ENCODE measurements at regions not wholly inside any gene's neighbourhood (a gene's known extent, or its start where the extent isn't known, plus 50 kb on each side); places are given as distances from the start of the nearest gene placed in this dataset.
"Not testable (repeated sequence)": the region's sequence is repeated elsewhere in the genome, so short reads cannot be mapped to it uniquely, and the experiment has no call there.

DNA sequence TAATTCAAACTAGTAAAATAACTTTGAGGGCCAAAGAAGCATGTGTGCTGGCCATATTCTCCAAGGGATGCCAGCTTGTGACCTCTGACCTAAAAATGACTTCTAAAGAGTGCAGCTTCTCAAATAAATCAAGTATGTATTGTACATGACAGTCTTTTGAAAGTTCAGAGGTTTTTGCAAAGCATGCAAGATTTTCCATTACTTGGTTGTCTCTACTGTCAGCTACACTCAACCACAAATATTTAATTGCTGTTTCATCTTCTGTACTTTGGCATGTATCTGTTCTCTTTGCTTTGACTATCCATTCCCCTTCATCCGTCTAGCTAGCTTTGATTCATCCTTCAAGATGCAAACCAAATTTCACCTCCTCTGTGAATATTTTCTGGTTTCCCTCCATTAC is 121.9 kb upstream of the HS3ST2 start:
- DNase-seq = no peak
- in situ Hi-C loops (cut with HindIII; ENCODE audit: low pct_ligation_motif_present, low pct_unique_long_range_greater_than_20kb, low sequenced_read_pairs) = no loop called here

- in situ Hi-C loops (cut with HindIII; ENCODE audit: low pct_ligation_motif_present, low pct_unique_long_range_greater_than_20kb, low sequenced_read_pairs) = no loop called here
- no peak for DNase-seq
Measured at GRCh38 chr16:22692916-22693637, 120.9 kb upstream of the HS3ST2 start.

GRCh38 chr16:22693638-22694340 is 120.2 kb upstream of the HS3ST2 start:
- no peak for DNase-seq
- in situ Hi-C loops (cut with HindIII; ENCODE audit: low pct_ligation_motif_present, low pct_unique_long_range_greater_than_20kb, low sequenced_read_pairs) = no loop called here

- in situ Hi-C loops (cut with HindIII; ENCODE audit: low pct_ligation_motif_present, low pct_unique_long_range_greater_than_20kb, low sequenced_read_pairs) = no loop called here
- no peak for DNase-seq
Measured at GRCh38 chr16:22694887-22695382, 119.0 kb upstream of the HS3ST2 start.

DNA sequence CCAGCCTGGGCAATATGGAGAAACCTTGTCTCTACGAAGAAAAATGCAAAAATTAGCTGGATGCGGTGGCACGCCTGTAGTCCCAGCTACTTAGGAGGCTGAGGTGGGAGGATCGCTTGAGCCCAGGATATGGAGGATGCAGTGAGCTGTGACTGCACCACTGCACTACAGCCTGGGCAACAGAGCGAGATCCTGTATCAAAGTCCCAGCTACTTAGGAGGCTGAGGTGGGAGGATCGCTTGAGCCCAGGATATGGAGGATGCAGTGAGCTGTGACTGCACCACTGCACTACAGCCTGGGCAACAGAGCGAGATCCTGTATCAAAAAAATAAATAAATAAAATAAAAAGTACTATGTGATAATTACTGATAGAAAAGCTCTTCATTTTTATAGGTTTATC is 118.2 kb upstream of the HS3ST2 start:
- in situ Hi-C loops (cut with HindIII; ENCODE audit: low pct_ligation_motif_present, low pct_unique_long_range_greater_than_20kb, low sequenced_read_pairs); DNase-seq: not testable (repeated sequence)

GRCh38 chr16:22699356-22699755 is 114.6 kb upstream of the HS3ST2 start:
- no peak for DNase-seq
- in situ Hi-C loops (cut with HindIII; ENCODE audit: low pct_ligation_motif_present, low pct_unique_long_range_greater_than_20kb, low sequenced_read_pairs) = no loop called here

DNA sequence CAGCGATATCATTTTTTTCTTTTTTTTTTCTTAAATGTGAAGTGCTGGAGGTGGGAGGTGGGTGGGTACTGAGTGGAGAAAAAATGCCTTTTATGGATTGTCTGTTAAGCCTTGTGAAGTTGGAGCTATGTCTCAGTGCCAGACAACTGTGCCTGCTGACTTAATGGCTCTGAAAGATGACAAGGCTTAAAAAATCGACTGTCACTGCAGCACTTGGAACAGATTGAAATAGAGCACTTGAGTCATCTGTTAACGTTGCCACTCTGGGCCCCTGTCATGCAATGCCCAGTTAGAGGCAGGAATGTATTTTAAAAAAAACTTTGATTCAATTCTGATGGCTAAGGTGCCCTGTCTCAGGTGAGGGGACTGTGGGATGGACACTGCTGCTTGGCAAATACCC is 108.2 kb upstream of the HS3ST2 start:
- in situ Hi-C loops (cut with HindIII; ENCODE audit: low pct_ligation_motif_present, low pct_unique_long_range_greater_than_20kb, low sequenced_read_pairs) = no loop called here
- DNase-seq = no peak

DNA sequence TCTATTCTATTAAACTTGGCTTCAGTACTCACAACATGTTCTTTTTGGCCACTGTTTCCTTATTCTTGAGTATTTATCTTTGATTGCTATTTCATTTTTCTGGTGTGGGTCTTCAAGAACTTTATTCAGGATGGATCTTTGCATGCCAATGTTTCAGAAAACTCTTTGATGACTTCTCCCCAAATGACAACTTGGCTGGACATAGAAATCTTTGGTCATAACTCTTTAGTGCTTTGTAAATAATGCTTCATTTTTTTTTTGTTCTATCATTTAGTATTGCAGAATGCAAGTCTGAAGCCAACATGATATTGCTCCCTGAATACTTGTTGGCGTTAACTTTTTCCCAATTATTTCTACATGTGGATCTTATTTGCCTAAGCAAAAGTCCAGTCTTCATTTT is 103.6 kb upstream of the HS3ST2 start:
- in situ Hi-C loops (cut with HindIII; ENCODE audit: low pct_ligation_motif_present, low pct_unique_long_range_greater_than_20kb, low sequenced_read_pairs) = no loop called here
- DNase-seq = no peak

GRCh38 chr16:22711847-22712246 is 102.1 kb upstream of the HS3ST2 start:
- in situ Hi-C loops (cut with HindIII; ENCODE audit: low pct_ligation_motif_present, low pct_unique_long_range_greater_than_20kb, low sequenced_read_pairs) = no loop called here
- DNase-seq = no peak

DNA sequence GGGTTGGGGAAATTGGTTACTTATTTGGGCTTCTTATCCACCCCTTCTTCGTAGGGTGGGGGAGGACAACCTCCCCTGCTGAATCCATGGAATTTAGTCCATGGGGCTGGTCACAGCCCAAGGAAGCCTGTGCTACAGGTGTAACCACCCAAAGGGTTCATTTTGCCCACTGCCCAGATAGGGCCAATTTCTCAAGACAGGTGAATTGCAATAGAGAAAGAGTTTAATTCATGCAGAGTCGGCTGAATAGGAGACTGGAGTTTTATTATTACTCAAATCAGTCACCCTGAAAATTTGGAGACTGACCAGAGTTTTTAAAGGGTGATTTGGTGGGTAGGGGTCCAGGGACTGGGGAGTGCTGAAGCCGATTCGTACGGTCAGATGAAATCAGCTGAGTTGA is 101.5 kb upstream of the HS3ST2 start:
- no peak for DNase-seq
- in situ Hi-C loops (cut with HindIII; ENCODE audit: low pct_ligation_motif_present, low pct_unique_long_range_greater_than_20kb, low sequenced_read_pairs) = no loop called here

DNA sequence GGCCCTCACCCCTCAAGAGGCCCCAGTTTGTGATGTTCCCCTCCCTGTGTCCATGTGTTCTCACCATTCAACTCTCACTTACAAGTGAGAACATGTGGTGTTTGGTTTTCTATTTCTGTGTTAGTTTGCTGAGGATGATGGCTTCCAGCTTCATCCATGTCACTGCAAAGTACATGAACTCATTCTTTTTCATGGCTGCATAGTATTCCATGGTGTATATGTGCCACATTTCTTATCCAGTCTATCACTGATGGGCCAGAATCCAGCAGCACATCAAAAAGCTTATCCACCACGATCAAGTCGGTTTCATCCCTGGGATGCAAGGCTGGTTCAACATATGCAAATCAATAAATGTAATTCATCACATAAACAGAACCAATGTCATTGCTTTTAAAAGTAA is 95.4 kb upstream of the HS3ST2 start:
- in situ Hi-C loops (cut with HindIII; ENCODE audit: low pct_ligation_motif_present, low pct_unique_long_range_greater_than_20kb, low sequenced_read_pairs); DNase-seq: not testable (repeated sequence)

DNA sequence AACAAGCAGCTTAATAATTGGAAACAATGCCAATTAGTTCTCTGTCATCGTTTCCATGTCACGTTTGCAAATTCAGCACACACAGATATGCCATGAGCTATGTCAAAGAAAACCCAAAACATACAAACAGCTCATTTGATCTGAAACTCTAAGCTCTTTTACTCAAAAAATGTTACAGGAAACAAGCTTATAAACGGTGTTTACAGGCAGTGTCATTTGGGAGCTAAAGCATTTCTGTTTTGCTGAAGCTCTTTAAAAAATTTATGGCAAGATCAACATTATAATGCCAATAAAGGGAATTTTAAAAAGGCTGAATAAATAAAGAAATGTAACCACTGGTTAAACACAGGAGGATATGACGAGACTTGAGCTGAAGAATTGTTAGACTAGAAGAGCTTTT is 94.0 kb upstream of the HS3ST2 start:
- in situ Hi-C loops (cut with HindIII; ENCODE audit: low pct_ligation_motif_present, low pct_unique_long_range_greater_than_20kb, low sequenced_read_pairs) = no loop called here
- DNase-seq = no peak

GRCh38 chr16:22721511-22722100 is 92.4 kb upstream of the HS3ST2 start:
- in situ Hi-C loops (cut with HindIII; ENCODE audit: low pct_ligation_motif_present, low pct_unique_long_range_greater_than_20kb, low sequenced_read_pairs) = no loop called here
- no peak for DNase-seq

GRCh38 chr16:22722551-22723541 is 91.1 kb upstream of the HS3ST2 start:
- in situ Hi-C loops (cut with HindIII; ENCODE audit: low pct_ligation_motif_present, low pct_unique_long_range_greater_than_20kb, low sequenced_read_pairs) = not testable (repeated sequence)

DNA sequence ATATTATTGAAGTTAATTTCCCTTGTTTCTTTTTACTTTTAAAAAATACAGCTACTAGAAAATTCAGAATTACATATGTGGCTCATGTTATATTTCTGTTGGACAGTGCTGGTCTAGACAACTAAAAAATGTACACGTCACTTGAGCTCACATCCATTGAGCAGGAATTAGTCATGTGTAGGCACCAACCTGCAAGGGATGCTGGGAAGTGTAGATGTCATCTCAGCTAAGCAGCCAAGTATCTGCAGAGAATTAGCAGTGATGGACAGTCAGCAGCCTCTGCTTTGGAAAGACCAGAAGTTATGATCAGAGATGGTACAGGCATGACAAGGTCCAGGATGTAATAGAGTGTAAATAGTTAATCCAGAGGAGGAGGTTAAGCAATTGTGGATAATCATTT is 87.1 kb upstream of the HS3ST2 start:
- in situ Hi-C loops (cut with HindIII; ENCODE audit: low pct_ligation_motif_present, low pct_unique_long_range_greater_than_20kb, low sequenced_read_pairs) = no loop called here

More at GRCh38 chr16:22722551-22723541, 91.1 kb upstream of the HS3ST2 start:
- DNase-seq = not testable (repeated sequence)

DNA sequence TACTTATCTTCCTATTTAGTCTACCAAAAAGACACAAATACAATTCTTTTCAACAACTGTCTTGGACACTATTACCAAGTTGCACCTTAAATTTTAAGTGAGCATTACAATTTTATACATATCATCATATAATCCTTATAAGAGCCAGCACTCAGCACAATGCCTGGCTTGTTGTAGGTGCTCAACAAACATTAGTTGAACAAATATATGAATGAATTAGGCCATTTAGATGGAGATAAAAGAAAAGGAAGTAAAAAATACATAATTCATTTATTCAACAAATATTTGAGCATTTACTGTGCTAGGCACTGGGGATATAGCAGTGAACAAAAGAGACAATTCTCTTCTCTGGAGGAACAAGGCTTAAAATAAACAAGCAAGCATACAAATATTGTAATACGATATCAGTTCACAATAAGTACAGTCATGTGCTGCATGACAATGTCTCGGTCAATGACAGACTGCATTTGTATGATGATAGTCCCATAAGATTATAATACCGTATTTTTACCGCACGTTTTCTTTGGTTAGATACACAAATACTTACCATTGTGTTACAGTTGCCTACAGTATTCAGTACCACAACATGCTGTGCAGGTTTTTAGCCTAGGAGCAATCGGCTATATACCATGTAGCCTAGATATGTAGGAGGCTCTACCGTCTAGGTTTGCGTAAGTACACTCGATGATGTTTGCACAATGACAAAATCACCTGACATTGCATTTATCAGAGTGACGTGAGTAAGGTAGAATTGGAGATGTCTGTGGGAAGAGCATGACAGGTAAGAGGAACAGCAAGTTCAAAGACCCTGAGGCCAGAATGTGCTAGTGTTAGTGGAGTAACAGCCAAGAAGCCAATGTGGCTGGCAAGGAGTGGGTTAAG is 86.4 kb upstream of the HS3ST2 start:
- in situ Hi-C loops (cut with HindIII; ENCODE audit: low pct_ligation_motif_present, low pct_unique_long_range_greater_than_20kb, low sequenced_read_pairs) = no loop called here
- no peak for DNase-seq

More for the DNA sequence above, 87.1 kb upstream of the HS3ST2 start:
- no peak for DNase-seq

DNA sequence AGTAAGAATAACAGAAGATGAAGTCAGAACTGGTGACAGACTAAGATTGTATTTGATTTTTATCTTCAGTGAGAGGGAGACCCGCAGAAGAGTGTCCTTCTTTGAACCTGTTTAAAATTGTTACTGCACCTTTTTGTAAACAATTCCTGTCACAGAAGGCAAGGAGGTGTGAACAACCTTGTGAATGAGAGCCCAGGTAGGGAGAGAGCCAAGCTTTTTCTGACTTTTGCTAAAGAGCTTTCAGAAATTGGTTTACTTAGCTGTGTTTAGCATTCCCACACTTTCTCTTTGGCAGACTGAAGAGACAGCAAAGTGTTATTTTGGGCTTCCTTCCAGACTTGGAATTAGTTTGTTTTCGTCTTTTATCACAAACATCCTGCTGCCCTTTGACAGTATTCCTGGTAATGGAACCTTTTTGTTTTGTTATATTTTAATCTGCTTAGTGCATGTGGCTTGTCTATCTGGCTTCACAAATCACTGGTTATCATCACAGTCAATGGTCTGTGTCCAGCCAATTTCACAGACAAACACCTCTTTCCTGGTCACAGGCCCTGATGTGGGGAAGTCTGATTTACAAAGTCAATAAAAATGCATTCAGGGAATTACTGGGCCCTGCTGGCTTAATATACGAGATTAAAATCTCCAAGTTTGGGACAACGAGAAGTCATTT is 85.7 kb upstream of the HS3ST2 start:
- in situ Hi-C loops (cut with HindIII; ENCODE audit: low pct_ligation_motif_present, low pct_unique_long_range_greater_than_20kb, low sequenced_read_pairs) = no loop called here
- no peak for DNase-seq
